K562 (cell line): ENCODE measurements at regions not wholly inside any gene's neighbourhood (a gene's known extent, or its start where the extent isn't known, plus 50 kb on each side); places are given as distances from the start of the nearest gene placed in this dataset.

Experiments
- ZNF140 ChIP-seq: fragments of 250-450 bp; sonication (Bioruptor Pico); IDR thresholded peaks from 2 replicates; pipeline ENCODE4 v1.8.0; 2021; ENCODE audit warnings: moderate library complexity, mild to moderate bottlenecking, inconsistent platforms
- TF ChIP-seq, protein P1 (sequence below), 2 experiments: fragments of 450-650 bp in 1 of 2; sonication (generic) in 1 of 2; formaldehyde crosslinking in 1 of 2; IDR thresholded peaks; 2 replicates each; pipeline versions ENCODE4 v1.7.1 to v1.9.0; 2016 to 2022; ENCODE audit warnings: inconsistent platforms in 1 of 2, mild to moderate bottlenecking in 1 of 2, missing genetic modification reagents in 1 of 2

DNA sequence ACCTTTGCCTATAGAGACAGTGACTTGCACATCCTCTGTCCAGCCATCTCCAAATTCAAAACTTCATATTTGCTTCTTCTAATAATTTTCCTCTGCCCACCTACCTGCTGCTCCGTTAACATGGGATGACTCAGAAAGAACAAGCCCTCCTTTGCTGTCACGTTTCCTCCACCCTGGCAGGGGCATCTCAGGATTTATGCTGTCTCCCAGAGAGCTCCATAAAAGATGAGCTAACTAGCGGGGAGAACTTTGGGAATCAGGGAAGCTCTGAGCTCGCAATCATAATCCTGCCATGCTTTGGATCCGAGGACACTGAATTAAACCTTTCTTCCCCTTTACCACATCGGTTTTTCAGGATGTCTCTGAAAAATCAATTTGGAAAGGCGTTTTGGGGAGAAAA, 78.4 kb upstream of the FSTL4 start (continued):
- TF ChIP-seq, protein P1, sequence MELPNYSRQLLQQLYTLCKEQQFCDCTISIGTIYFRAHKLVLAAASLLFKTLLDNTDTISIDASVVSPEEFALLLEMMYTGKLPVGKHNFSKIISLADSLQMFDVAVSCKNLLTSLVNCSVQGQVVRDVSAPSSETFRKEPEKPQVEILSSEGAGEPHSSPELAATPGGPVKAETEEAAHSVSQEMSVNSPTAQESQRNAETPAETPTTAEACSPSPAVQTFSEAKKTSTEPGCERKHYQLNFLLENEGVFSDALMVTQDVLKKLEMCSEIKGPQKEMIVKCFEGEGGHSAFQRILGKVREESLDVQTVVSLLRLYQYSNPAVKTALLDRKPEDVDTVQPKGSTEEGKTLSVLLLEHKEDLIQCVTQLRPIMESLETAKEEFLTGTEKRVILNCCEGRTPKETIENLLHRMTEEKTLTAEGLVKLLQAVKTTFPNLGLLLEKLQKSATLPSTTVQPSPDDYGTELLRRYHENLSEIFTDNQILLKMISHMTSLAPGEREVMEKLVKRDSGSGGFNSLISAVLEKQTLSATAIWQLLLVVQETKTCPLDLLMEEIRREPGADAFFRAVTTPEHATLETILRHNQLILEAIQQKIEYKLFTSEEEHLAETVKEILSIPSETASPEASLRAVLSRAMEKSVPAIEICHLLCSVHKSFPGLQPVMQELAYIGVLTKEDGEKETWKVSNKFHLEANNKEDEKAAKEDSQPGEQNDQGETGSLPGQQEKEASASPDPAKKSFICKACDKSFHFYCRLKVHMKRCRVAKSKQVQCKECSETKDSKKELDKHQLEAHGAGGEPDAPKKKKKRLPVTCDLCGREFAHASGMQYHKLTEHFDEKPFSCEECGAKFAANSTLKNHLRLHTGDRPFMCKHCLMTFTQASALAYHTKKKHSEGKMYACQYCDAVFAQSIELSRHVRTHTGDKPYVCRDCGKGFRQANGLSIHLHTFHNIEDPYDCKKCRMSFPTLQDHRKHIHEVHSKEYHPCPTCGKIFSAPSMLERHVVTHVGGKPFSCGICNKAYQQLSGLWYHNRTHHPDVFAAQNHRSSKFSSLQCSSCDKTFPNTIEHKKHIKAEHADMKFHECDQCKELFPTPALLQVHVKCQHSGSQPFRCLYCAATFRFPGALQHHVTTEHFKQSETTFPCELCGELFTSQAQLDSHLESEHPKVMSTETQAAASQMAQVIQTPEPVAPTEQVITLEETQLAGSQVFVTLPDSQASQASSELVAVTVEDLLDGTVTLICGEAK (IDR thresholded peaks at IDR 0.05), result no peak
- TF ChIP-seq, protein P1 (CRISPR knock-in tag; IDR thresholded peaks at IDR 0.05), result no peak
- no peak for TF ChIP-seq ZNF140
